Astrocyte (in vitro differentiated cells and primary cell): ENCODE measurements at regions not wholly inside any gene's neighbourhood (a gene's known extent, or its start where the extent isn't known, plus 50 kb on each side); places are given as distances from the start of the nearest gene placed in this dataset.

Experiments used
- DNase-seq: peaks from one replicate; pipeline ENCODE4 v3.0.0-alpha.2; 2010; ENCODE audit warnings: low read depth
- FAIRE-seq: peaks from 2 replicates; lab custom pipeline; 2011; peaks lifted over from hg19 to GRCh38; lab: Jason Lieb, UNC
- H2AFZ ChIP-seq: 2 replicates; pipeline ENCODE4 v1.6.0; 2012; ENCODE audit warnings: low read depth, low read length, inconsistent platforms
- H3K27ac ChIP-seq: 2 replicates; pipeline ENCODE4 v1.5.1; 2011; ENCODE audit warnings: low read depth, low read length, inconsistent platforms
- H3K27me3 ChIP-seq: 2 replicates; pipeline ENCODE4 v1.6.0; 2011; ENCODE audit warnings: low read length, inconsistent platforms; ENCODE audit not compliant: insufficient read depth
- H3K36me3 ChIP-seq: 2 replicates; pipeline ENCODE4 v1.5.1; 2011; ENCODE audit warnings: low read length, inconsistent platforms; ENCODE audit not compliant: insufficient read depth
- H3K4me1 ChIP-seq: 2 replicates; pipeline ENCODE4 v1.5.1; 2011; ENCODE audit warnings: low read length, inconsistent platforms; ENCODE audit not compliant: insufficient read depth
- H3K4me2 ChIP-seq: 2 replicates; pipeline ENCODE4 v1.6.0; 2012; ENCODE audit warnings: low read length, inconsistent platforms
- H3K4me3 ChIP-seq: 2 replicates; pipeline ENCODE4 v1.5.1; 2011; ENCODE audit warnings: low read depth, mild to moderate bottlenecking, low read length, inconsistent platforms; ENCODE audit not compliant: insufficient read depth
- H3K79me2 ChIP-seq: 2 replicates; pipeline ENCODE4 v1.6.0; 2012; ENCODE audit warnings: mild to moderate bottlenecking, low read length, inconsistent platforms; ENCODE audit not compliant: insufficient read depth
- H3K9ac ChIP-seq: 2 replicates; pipeline ENCODE4 v1.6.0; 2012; ENCODE audit warnings: mild to moderate bottlenecking, low read length, inconsistent platforms
- H3K9me3 ChIP-seq: 2 replicates; pipeline ENCODE4 v1.5.1; 2012; ENCODE audit warnings: low read depth, mild to moderate bottlenecking, low read length, inconsistent platforms; ENCODE audit not compliant: insufficient read depth
- H4K20me1 ChIP-seq: 2 replicates; pipeline ENCODE4 v1.6.0; 2012; ENCODE audit warnings: low read length, inconsistent platforms; ENCODE audit not compliant: insufficient read depth
- H3K27ac Mint-ChIP-seq: one replicate; pipeline ENCODE4 v1.8.0; 2021; ENCODE audit warnings: mild to moderate bottlenecking, mixed read lengths; ENCODE audit not compliant: unreplicated experiment
- H3K27me3 Mint-ChIP-seq: one replicate; pipeline ENCODE4 v1.8.0; 2021; ENCODE audit warnings: low read depth, mixed read lengths; ENCODE audit not compliant: unreplicated experiment
- H3K36me3 Mint-ChIP-seq: one replicate; pipeline ENCODE4 v1.8.0; 2021; ENCODE audit warnings: low read depth, mixed read lengths; ENCODE audit not compliant: unreplicated experiment
- H3K4me1 Mint-ChIP-seq: one replicate; pipeline ENCODE4 v1.8.0; 2021; ENCODE audit warnings: low read depth, mixed read lengths; ENCODE audit not compliant: unreplicated experiment
- H3K4me3 Mint-ChIP-seq: one replicate; pipeline ENCODE4 v1.8.0; 2021; ENCODE audit warnings: mild to moderate bottlenecking, moderate library complexity, mixed read lengths; ENCODE audit not compliant: unreplicated experiment
- H3K9me3 Mint-ChIP-seq: one replicate; pipeline ENCODE4 v1.8.0; 2021; ENCODE audit warnings: mild to moderate bottlenecking, mixed read lengths; ENCODE audit not compliant: unreplicated experiment
- EZH2 ChIP-seq: IDR thresholded peaks from 2 replicates; pipeline ENCODE4 v1.6.1; 2012; ENCODE audit warnings: mild to moderate bottlenecking, low read length, inconsistent platforms; ENCODE audit not compliant: insufficient read depth
- TF ChIP-seq, protein P1 (sequence below): IDR thresholded peaks from 2 replicates; pipeline ENCODE4 v1.5.1; 2011; ENCODE audit warnings: low read depth, mild to moderate bottlenecking, inconsistent platforms, low read length, moderate library complexity; ENCODE audit not compliant: insufficient read depth

DNA sequence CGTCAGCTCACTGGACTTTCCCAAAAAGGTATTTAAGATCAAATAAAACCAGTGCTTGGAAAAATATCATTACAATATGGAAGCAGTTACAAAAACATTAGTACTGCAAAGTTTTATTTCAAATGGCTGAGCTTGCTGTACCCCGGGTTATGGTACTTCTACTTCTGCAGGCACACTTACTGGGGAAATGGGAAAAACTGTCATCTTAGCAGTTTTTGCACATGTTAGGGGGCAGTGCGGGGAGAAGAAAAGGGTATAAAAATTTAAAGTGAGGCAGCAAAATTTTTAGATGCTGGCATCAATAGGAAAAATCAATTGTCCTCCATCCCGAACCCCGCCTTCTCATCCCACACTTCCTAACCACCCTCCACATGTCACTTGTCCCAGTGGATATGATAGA is 133.4 kb downstream of the ATG4C start:
- Mint-ChIP-seq H3K27ac (no peak overlapping the region), H3K4me1 (no peaks in the 10 kb centered on the region), H3K27me3 (peaks cover 16% of the 10 kb centered on the region), H3K9me3 (peaks cover 3% of the 10 kb centered on the region), H3K36me3 (no peaks in the 10 kb centered on the region), H3K4me3 (no peak overlapping the region)
- H3K4me1 ChIP-seq: no peaks in the 10 kb centered on the region
- no peaks in the 10 kb centered on the region for H3K36me3 ChIP-seq
- H4K20me1 ChIP-seq: no peaks in the 10 kb centered on the region
- no peak for FAIRE-seq
- H3K27me3 ChIP-seq: peaks cover 4% of the 10 kb centered on the region
- H3K4me3 ChIP-seq: no peak overlapping the region
- H3K9ac ChIP-seq: no peak overlapping the region
- no peak overlapping the region for H2AFZ ChIP-seq
- no peak overlapping the region for H3K4me2 ChIP-seq
- no peaks in the 10 kb centered on the region for H3K79me2 ChIP-seq
- H3K27ac ChIP-seq: no peak overlapping the region
- H3K9me3 ChIP-seq: no peaks in the 10 kb centered on the region
- DNase-seq: no peak
- TF ChIP-seq, protein P1, sequence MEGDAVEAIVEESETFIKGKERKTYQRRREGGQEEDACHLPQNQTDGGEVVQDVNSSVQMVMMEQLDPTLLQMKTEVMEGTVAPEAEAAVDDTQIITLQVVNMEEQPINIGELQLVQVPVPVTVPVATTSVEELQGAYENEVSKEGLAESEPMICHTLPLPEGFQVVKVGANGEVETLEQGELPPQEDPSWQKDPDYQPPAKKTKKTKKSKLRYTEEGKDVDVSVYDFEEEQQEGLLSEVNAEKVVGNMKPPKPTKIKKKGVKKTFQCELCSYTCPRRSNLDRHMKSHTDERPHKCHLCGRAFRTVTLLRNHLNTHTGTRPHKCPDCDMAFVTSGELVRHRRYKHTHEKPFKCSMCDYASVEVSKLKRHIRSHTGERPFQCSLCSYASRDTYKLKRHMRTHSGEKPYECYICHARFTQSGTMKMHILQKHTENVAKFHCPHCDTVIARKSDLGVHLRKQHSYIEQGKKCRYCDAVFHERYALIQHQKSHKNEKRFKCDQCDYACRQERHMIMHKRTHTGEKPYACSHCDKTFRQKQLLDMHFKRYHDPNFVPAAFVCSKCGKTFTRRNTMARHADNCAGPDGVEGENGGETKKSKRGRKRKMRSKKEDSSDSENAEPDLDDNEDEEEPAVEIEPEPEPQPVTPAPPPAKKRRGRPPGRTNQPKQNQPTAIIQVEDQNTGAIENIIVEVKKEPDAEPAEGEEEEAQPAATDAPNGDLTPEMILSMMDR: no peak
- no peak for TF ChIP-seq EZH2

DNA sequence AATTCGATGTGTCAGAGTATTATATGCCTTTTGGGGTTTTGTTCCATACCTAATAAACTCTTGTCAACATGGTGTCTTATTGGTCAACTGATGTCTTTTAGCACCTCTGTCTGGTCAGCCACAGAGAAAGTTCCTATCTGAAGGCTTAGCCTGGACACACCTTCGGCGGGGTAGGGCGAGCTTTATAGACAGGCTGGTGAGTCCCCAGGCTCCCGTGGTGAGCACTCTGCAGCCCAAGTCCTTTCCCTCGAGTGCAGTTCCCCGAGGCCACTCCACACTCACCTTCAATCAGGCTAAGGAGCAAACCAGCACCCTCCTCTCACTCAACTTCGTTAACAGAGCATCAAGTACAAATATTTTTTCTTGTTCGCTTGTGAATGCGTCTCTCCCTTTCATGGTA is 133.9 kb downstream of the ATG4C start:
- no peak for TF ChIP-seq EZH2
- TF ChIP-seq, protein P1: no peak
- no peak for DNase-seq
- Histone ChIP-seq H3K9ac (no peak overlapping the region), H3K79me2 (no peaks in the 10 kb centered on the region), H3K36me3 (no peaks in the 10 kb centered on the region), H4K20me1 (no peaks in the 10 kb centered on the region), H2AFZ (no peak overlapping the region), H3K9me3 (no peaks in the 10 kb centered on the region), H3K27ac (no peak overlapping the region), H3K4me2 (no peak overlapping the region), H3K4me3 (no peak overlapping the region), H3K27me3 (peaks cover 4% of the 10 kb centered on the region), H3K4me1 (no peaks in the 10 kb centered on the region)
- Mint-ChIP-seq H3K27ac (no peak overlapping the region), H3K9me3 (peaks cover 6% of the 10 kb centered on the region), H3K4me3 (no peak overlapping the region), H3K36me3 (no peaks in the 10 kb centered on the region), H3K4me1 (no peaks in the 10 kb centered on the region), H3K27me3 (peaks cover 16% of the 10 kb centered on the region)
- FAIRE-seq: no peak

DNA sequence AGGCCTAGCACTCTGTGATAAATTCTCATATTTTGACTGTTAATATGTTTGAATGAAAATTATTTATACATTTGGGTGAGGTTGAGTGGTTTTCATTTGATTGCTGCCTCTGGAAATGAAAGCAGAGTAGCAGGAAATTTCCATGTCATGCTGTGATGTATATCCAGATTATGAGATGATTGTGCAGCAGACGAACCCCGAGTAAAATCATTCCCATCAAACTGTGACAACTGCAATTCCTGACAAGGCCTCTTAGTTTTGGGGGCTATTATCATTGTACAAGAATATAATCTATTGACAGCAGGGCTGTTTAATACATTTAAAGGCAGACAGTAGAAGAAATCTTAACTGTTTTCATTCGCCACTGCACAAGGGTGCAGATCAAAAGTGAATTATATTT is 134.8 kb downstream of the ATG4C start:
- H3K9me3 ChIP-seq: no peaks in the 10 kb centered on the region
- DNase-seq (no peak), FAIRE-seq (no peak)
- H3K4me3 ChIP-seq: no peak overlapping the region
- peaks cover 6% of the 10 kb centered on the region for H3K9me3 Mint-ChIP-seq
- no peaks in the 10 kb centered on the region for H4K20me1 ChIP-seq
- no peak overlapping the region for H3K9ac ChIP-seq
- H3K79me2 ChIP-seq: no peaks in the 10 kb centered on the region
- no peak overlapping the region for H3K27ac Mint-ChIP-seq
- H3K36me3 ChIP-seq: no peaks in the 10 kb centered on the region
- no peaks in the 10 kb centered on the region for H3K36me3 Mint-ChIP-seq
- H3K27ac ChIP-seq: no peak overlapping the region
- no peaks in the 10 kb centered on the region for H3K4me1 ChIP-seq
- H3K4me3 Mint-ChIP-seq: no peak overlapping the region
- no peaks in the 10 kb centered on the region for H3K4me1 Mint-ChIP-seq
- no peak overlapping the region for H2AFZ ChIP-seq
- H3K27me3 Mint-ChIP-seq: peaks cover 15% of the 10 kb centered on the region
- H3K4me2 ChIP-seq: no peak overlapping the region
- peaks cover 4% of the 10 kb centered on the region for H3K27me3 ChIP-seq
- TF ChIP-seq EZH2: no peak
- TF ChIP-seq, protein P1: no peak
